Esophagus squamous epithelium (tissue), 5 donors: ENCODE measurements at regions not wholly inside any gene's neighbourhood (a gene's known extent, or its start where the extent isn't known, plus 50 kb on each side); places are given as distances from the start of the nearest gene placed in this dataset.

ENCODE experiments used
- DNase-seq: peaks from one replicate; lab custom pipeline; 2025; lab: John Stamatoyannopoulos, UW
- H3K27ac ChIP-seq, 4 donors: fragments of 200-600 bp; sonication (generic); one replicate each; pipeline ENCODE4 v1.5.1; 2016 to 2019; ENCODE audit warnings: mild to moderate bottlenecking in 1 of 4
- H3K27me3 ChIP-seq, 4 donors: fragments of 200-600 bp; sonication (generic); 1 replicate in 3 of 4; 2 replicates in 1 of 4; pipeline versions ENCODE4 v1.5.1 to v1.6.0; 2017 to 2021; ENCODE audit warnings: antibody characterized with exemption in 1 of 4
- H3K36me3 ChIP-seq, 3 donors: fragments of 200-600 bp; sonication (generic); one replicate each; pipeline ENCODE4 v1.5.1; 2016 to 2019
- H3K4me1 ChIP-seq, 3 donors: fragments of 200-600 bp; sonication (generic); one replicate each; pipeline ENCODE4 v1.5.1; 2017 to 2019
- H3K4me3 ChIP-seq, 4 donors: fragments of 200-600 bp; sonication (generic); 1 replicate in 3 of 4; 2 replicates in 1 of 4; pipeline ENCODE4 v1.5.1; 2016 to 2019; ENCODE audit warnings: mild to moderate bottlenecking in 2 of 4, moderate library complexity in 1 of 4
- H3K9me3 ChIP-seq, 3 donors: fragments of 200-600 bp; sonication (generic); one replicate each; pipeline ENCODE4 v1.5.1; 2016 to 2019
- CTCF ChIP-seq, 6 experiments: fragments of 450-650 bp in 4 of 6; fragments of 200-600 bp in 2 of 6; sonication (generic) in 2 of 6; IDR thresholded peaks; one replicate each; pipeline ENCODE4 v1.5.1; 2016 to 2019; ENCODE audit warnings: antibody characterized with exemption in 6 of 6, mild to moderate bottlenecking in 4 of 6, moderate library complexity in 4 of 6
- POLR2A ChIP-seq, 4 donors: fragments of 450-650 bp; IDR thresholded peaks; one replicate each; pipeline ENCODE4 v1.6.1; 2017; ENCODE audit warnings: antibody characterized with exemption in 4 of 4, mild to moderate bottlenecking in 4 of 4, moderate library complexity in 3 of 4
- WGBS, 2 donors: methylation state at CpG; one replicate each; pipeline ENCODE4 v1.1.5; 2018; 5-methylcytosine and 5-hydroxymethylcytosine counted together
- intact Hi-C: fragments of 100-400 bp; cut with DNase I; formaldehyde crosslinking; loops from one replicate; pipeline ENCODE4 v1.15.0; 2022
- donor health status: DM: yes; HTN: yes; CAD: no.

- Histone ChIP-seq H3K36me3 (no peaks in the 10 kb centered on the region), H3K27ac (no peak overlapping the region), H3K27me3 (no peaks in the 10 kb centered on the region), H3K4me1 (no peaks in the 10 kb centered on the region), H3K4me3 (no peak overlapping the region), H3K9me3 (peaks cover 0 to 25% (median 25%) of the 10 kb centered on the region in 3 donors)
- no peak for DNase-seq
- WGBS, 2 donors: 33 to 75% methylated on average over 1 to 2 of the region's 2 CpGs
- TF ChIP-seq POLR2A (IDR thresholded peaks at IDR 0.05) (no peak), CTCF (IDR thresholded peaks at IDR 0.05) (no peak)
- intact Hi-C loops: no loop called here
Observed at GRCh38 chr9:129514891-129515290, 106.0 kb downstream of the C9orf50 start.

- Histone ChIP-seq H3K4me1 (no peaks in the 10 kb centered on the region), H3K27me3 (no peaks in the 10 kb centered on the region), H3K4me3 (no peak overlapping the region), H3K9me3 (peaks cover 0 to 25% (median 25%) of the 10 kb centered on the region in 3 donors), H3K27ac (no peak overlapping the region), H3K36me3 (no peaks in the 10 kb centered on the region)
- DNase-seq: no peak
- intact Hi-C loops: no loop called here
- no CpG with 5 or more reads among the region's 3 CpGs for WGBS, 2 donors
- no peak for TF ChIP-seq POLR2A (IDR thresholded peaks at IDR 0.05)
- no peak for TF ChIP-seq CTCF (IDR thresholded peaks at IDR 0.05)
Observed at GRCh38 chr9:129514497-129514867, 106.4 kb downstream of the C9orf50 start.

- Histone ChIP-seq H3K4me3 (no peak overlapping the region), H3K27ac (no peak overlapping the region), H3K36me3 (no peaks in the 10 kb centered on the region), H3K4me1 (no peaks in the 10 kb centered on the region), H3K27me3 (no peaks in the 10 kb centered on the region), H3K9me3 (peaks cover 0 to 25% (median 25%) of the 10 kb centered on the region in 3 donors)
- intact Hi-C loops: no loop called here
- TF ChIP-seq CTCF (IDR thresholded peaks at IDR 0.05): no peak
- no peak for TF ChIP-seq POLR2A (IDR thresholded peaks at IDR 0.05)
- DNase-seq: no peak
- no CpG with 5 or more reads among the region's 7 CpGs for WGBS, 2 donors
Observed at GRCh38 chr9:129513856-129514496, 106.9 kb downstream of the C9orf50 start.

GRCh38 chr9:129513282-129513681, 107.6 kb downstream of the C9orf50 start:
- Histone ChIP-seq H3K27me3 (no peaks in the 10 kb centered on the region), H3K9me3 (peaks cover 0 to 25% (median 22%) of the 10 kb centered on the region in 3 donors), H3K4me1 (no peaks in the 10 kb centered on the region), H3K4me3 (no peak overlapping the region), H3K36me3 (no peaks in the 10 kb centered on the region), H3K27ac (no peak overlapping the region)
- no peak for DNase-seq
- WGBS, 2 donors: 77 to 81% methylated on average over 3 of the region's 3 CpGs
- intact Hi-C loops: no loop called here
- TF ChIP-seq CTCF (IDR thresholded peaks at IDR 0.05): no peak
- TF ChIP-seq POLR2A (IDR thresholded peaks at IDR 0.05): no peak

- WGBS, 2 donors: 66 to 77% methylated on average over 7 of the region's 9 CpGs
- no peak overlapping the region for H3K4me3 ChIP-seq
- no peak for TF ChIP-seq POLR2A (IDR thresholded peaks at IDR 0.05)
- no peak for TF ChIP-seq CTCF (IDR thresholded peaks at IDR 0.05)
- intact Hi-C loops: no loop called here
- H3K36me3 ChIP-seq: no peaks in the 10 kb centered on the region
- H3K9me3 ChIP-seq: peaks cover 0 to 25% (median 14%) of the 10 kb centered on the region in 3 donors
- no peak overlapping the region for H3K27ac ChIP-seq
- DNase-seq: no peak
- no peaks in the 10 kb centered on the region for H3K27me3 ChIP-seq
- H3K4me1 ChIP-seq: peaks cover 0 to 5% (median 0%) of the 10 kb centered on the region in 3 donors
Observed at GRCh38 chr9:129511285-129511900, 109.5 kb downstream of the C9orf50 start.
